Tibial artery (tissue), 4 donors: ENCODE measurements at regions not wholly inside any gene's neighbourhood (a gene's known extent, or its start where the extent isn't known, plus 50 kb on each side); places are given as distances from the start of the nearest gene placed in this dataset.

Experiments
- DNase-seq, 2 donors: peaks; one replicate each; pipeline ENCODE4 v3.0.0-alpha.2; 2019
- H3K27ac ChIP-seq, 2 donors: fragments of 200-600 bp; sonication (generic) in 1 of 2; 1 replicate in 1 of 2; 2 replicates in 1 of 2; pipeline ENCODE4 v1.5.1; 2018 to 2019; ENCODE audit warnings: mild to moderate bottlenecking in 1 of 2
- H3K27me3 ChIP-seq, 2 donors: fragments of 200-600 bp; sonication (generic) in 1 of 2; one replicate each; pipeline versions ENCODE4 v1.5.1 to v1.6.0; 2016 to 2019
- H3K36me3 ChIP-seq, 3 donors: fragments of 200-600 bp; sonication (generic) in 2 of 3; one replicate each; pipeline ENCODE4 v1.5.1; 2016 to 2019; ENCODE audit warnings: mild to moderate bottlenecking in 2 of 3
- H3K4me1 ChIP-seq, 4 donors: fragments of 200-600 bp; sonication (generic) in 2 of 4; 1 replicate in 3 of 4; 2 replicates in 1 of 4; pipeline ENCODE4 v1.5.1; 2016 to 2019
- H3K4me3 ChIP-seq, 2 donors: fragments of 200-600 bp; sonication (generic) in 1 of 2; 1 replicate in 1 of 2; 2 replicates in 1 of 2; pipeline ENCODE4 v1.5.1; 2018 to 2019; ENCODE audit warnings: mild to moderate bottlenecking in 2 of 2
- H3K9me3 ChIP-seq, 3 donors: fragments of 200-600 bp; sonication (generic) in 1 of 3; one replicate each; pipeline ENCODE4 v1.5.1; 2016 to 2019
- CTCF ChIP-seq, 2 experiments: fragments of 200-600 bp in 1 of 2; fragments of 450-650 bp in 1 of 2; IDR thresholded peaks; one replicate each; pipeline ENCODE4 v1.5.1; 2017 to 2019; ENCODE audit warnings: antibody characterized with exemption in 2 of 2, mild to moderate bottlenecking in 1 of 2, moderate library complexity in 1 of 2
- intact Hi-C: fragments of 100-400 bp; cut with DNase I; formaldehyde crosslinking; loops from one replicate; pipeline ENCODE4 v1.15.0; 2023; ENCODE audit warnings: low total_unique reads

- intact Hi-C loops = no loop called here
- H3K27ac ChIP-seq = no peak overlapping the region
- TF ChIP-seq CTCF (IDR thresholded peaks at IDR 0.05) = no peak
- H3K27me3 ChIP-seq = no peaks in the 10 kb centered on the region
- no peak overlapping the region for H3K4me3 ChIP-seq
- H3K36me3 ChIP-seq = no peaks in the 10 kb centered on the region
- no peaks in the 10 kb centered on the region for H3K4me1 ChIP-seq
- no peak for DNase-seq
- no peaks in the 10 kb centered on the region for H3K9me3 ChIP-seq
Observed at GRCh38 chr4:165678236-165678935, 194.7 kb upstream of the TLL1 start.

DNA sequence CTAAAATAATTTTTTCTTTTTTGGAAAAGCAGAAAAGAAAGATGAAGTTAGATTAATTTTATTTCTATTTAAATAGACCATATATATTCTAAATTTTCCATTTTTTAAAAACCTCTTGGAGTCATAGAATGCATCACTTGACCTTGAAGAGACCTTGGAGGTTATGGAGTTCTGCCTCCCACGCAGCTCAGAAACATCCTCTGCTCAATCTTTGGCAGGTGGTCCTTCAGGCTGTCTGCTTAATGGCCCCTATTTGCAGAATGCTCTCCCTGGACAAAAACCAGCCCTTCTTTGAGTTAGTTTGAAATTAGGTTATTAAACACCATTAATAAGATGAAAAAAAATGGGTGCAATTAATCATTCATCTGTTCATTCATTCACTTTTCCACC, 194.1 kb upstream of the TLL1 start:
- no peaks in the 10 kb centered on the region for H3K9me3 ChIP-seq
- no peak overlapping the region for H3K27ac ChIP-seq
- no peak overlapping the region for H3K4me3 ChIP-seq
- no peaks in the 10 kb centered on the region for H3K4me1 ChIP-seq
- intact Hi-C loops = no loop called here
- no peak for DNase-seq
- no peaks in the 10 kb centered on the region for H3K36me3 ChIP-seq
- H3K27me3 ChIP-seq = no peaks in the 10 kb centered on the region
- no peak for TF ChIP-seq CTCF (IDR thresholded peaks at IDR 0.05)

- TF ChIP-seq CTCF (IDR thresholded peaks at IDR 0.05) = no peak
- Histone ChIP-seq H3K4me1 (no peaks in the 10 kb centered on the region), H3K27ac (no peak overlapping the region), H3K9me3 (no peaks in the 10 kb centered on the region), H3K36me3 (no peaks in the 10 kb centered on the region), H3K27me3 (no peaks in the 10 kb centered on the region), H3K4me3 (no peak overlapping the region)
- intact Hi-C loops = no loop called here
- DNase-seq = no peak
Observed at GRCh38 chr4:165680821-165681220, 192.2 kb upstream of the TLL1 start.

DNA sequence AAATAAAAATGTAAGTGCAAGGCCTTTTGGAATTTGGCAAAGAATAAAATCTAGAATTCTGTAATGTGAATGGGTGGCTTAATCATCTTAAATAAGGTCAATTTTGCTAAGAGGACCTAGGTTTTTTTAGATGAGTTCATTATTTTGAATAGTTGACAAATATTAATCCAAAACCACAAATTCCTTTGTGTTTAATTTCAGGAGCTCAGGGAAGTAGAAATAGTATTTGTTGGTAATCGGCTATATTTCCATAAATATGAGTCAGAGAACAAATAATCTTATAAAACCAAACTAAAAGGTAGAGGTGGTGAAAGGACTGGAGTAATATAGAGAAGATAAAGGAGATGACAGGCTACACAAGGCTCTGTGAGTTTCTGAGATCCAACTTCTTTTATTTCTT, 190.4 kb upstream of the TLL1 start:
- no peaks in the 10 kb centered on the region for H3K9me3 ChIP-seq
- no peak overlapping the region for H3K4me3 ChIP-seq
- intact Hi-C loops = no loop called here
- H3K27ac ChIP-seq = no peak overlapping the region
- no peaks in the 10 kb centered on the region for H3K4me1 ChIP-seq
- DNase-seq = no peak
- H3K36me3 ChIP-seq = no peaks in the 10 kb centered on the region
- no peaks in the 10 kb centered on the region for H3K27me3 ChIP-seq
- TF ChIP-seq CTCF (IDR thresholded peaks at IDR 0.05) = no peak

DNA sequence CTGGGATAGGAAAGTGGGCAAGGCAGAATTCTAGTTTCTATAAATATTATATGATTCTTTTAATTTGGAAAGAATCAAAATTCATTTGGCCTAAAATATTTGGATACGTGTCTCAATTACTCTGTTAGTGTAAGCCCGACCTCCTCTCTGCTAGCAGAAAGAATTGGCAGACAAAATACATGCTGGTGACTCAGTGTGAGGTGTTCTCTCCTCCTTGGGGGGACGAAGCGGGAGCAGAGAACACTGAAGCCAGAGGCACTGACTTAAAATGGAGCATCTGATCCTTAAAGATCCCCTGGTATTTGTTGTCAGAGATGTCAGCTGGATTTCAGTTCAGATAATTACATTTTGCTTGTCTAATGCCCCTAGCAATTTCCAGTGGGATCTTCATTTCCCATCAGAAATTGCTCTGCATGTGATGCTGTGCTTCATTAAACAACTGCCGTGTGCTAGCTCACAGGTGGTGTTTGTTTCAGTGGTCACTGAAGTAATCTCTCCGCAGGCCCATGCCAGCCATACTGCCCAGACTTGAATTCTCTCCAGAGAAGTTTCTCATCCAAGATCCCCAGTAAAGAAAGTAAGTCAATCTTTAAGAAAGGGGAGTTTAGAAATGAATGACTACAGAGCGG, 188.7 kb upstream of the TLL1 start:
- TF ChIP-seq CTCF (IDR thresholded peaks at IDR 0.05) = no peak

More for the DNA sequence above, 188.7 kb upstream of the TLL1 start:
- DNase-seq = no peak
- Histone ChIP-seq H3K36me3 (no peaks in the 10 kb centered on the region), H3K27ac (no peak overlapping the region), H3K4me1 (no peaks in the 10 kb centered on the region), H3K9me3 (no peaks in the 10 kb centered on the region), H3K27me3 (no peaks in the 10 kb centered on the region), H3K4me3 (no peak overlapping the region)
- intact Hi-C loops = no loop called here
